GM12878 (cell line): ENCODE measurements at regions not wholly inside any gene's neighbourhood (a gene's known extent, or its start where the extent isn't known, plus 50 kb on each side); places are given as distances from the start of the nearest gene placed in this dataset.

Source experiments
- ATAC-seq: fragments of 200-7000 bp; cut with Tn5 transposase; 3 replicates; pipeline ENCODE4 v1.9.1; 2020; ENCODE audit warnings: mild to moderate bottlenecking, moderate library complexity
- BruUV-seq: library from RNA; stranded (reverse); fragments of 400-500 nt; replicated peaks from 2 replicates; lab custom pipeline; 2021; lab: Mats Ljungman, UMichigan
- CTCF ChIA-PET: fragments of 300-600 bp; sonication (Branson Sonifier 250); formaldehyde crosslinking; extraction: SDS; loops from one replicate; lab custom pipeline; 2021; ENCODE audit warnings: inconsistent platforms; lab: Yijun Ruan, JAX
- POLR2A ChIA-PET: fragments of 350-600 bp; formaldehyde crosslinking; extraction: SDS; loops from one replicate; lab custom pipeline; 2021; ENCODE audit warnings: inconsistent platforms; lab: Charles Lee
- RAD21 ChIA-PET: fragments of 300-600 bp; sonication (Branson Sonifier 250); formaldehyde crosslinking; loops from one replicate; lab custom pipeline; 2023; ENCODE audit warnings: antibody characterized with exemption; ENCODE audit not compliant: unreplicated experiment; lab: Charles Lee
- SMC1A ChIA-PET: fragments of 300-600 bp; sonication (Branson Sonifier 250); formaldehyde crosslinking; loops from one replicate; lab custom pipeline; 2023; ENCODE audit not compliant: unreplicated experiment, uncharacterized antibody; lab: Charles Lee
- DNase-seq: peaks from one replicate; pipeline ENCODE4 v3.0.0-alpha.2; 2011; ENCODE audit warnings: low read depth, low spot score
- FAIRE-seq: peaks from 3 replicates; lab custom pipeline; 2011; peaks lifted over from hg19 to GRCh38; lab: Jason Lieb, UNC
- H2AFZ ChIP-seq: 2 replicates; pipeline ENCODE4 v1.6.0; 2011; ENCODE audit warnings: low read depth, low read length, control low read depth; ENCODE audit not compliant: control insufficient read depth
- H3K27ac ChIP-seq: 2 replicates; pipeline ENCODE4 v1.5.1; 2011; ENCODE audit warnings: control low read depth; ENCODE audit not compliant: control insufficient read depth, insufficient read depth
- H3K27me3 ChIP-seq, 2 experiments: replicated peaks in 1 of 2; 2 replicates each; pipeline versions ENCODE4 v1.6.0 to v1.6.1; 2011; ENCODE audit warnings: low read length in 1 of 2; ENCODE audit not compliant: control insufficient read depth in 2 of 2, insufficient read depth in 2 of 2
- H3K36me3 ChIP-seq, 2 experiments: 2 replicates each; pipeline ENCODE4 v1.5.1; 2011; ENCODE audit warnings: low read length in 1 of 2; ENCODE audit not compliant: control insufficient read depth in 2 of 2, insufficient read depth in 2 of 2
- H3K4me1 ChIP-seq: 2 replicates; pipeline ENCODE4 v1.6.1; 2011; ENCODE audit warnings: mild to moderate bottlenecking, low read length, moderate library complexity, mixed read lengths; ENCODE audit not compliant: control insufficient read depth, insufficient read depth
- H3K4me2 ChIP-seq: 2 replicates; pipeline ENCODE4 v1.6.0; 2011; ENCODE audit warnings: control low read depth; ENCODE audit not compliant: control insufficient read depth, insufficient read depth
- H3K4me3 ChIP-seq: fragments of 200-600 bp; sonication (generic); 2 replicates; pipeline ENCODE4 v1.5.1; 2016
- H3K79me2 ChIP-seq: 2 replicates; pipeline ENCODE4 v1.6.0; 2011; ENCODE audit warnings: low read length; ENCODE audit not compliant: control insufficient read depth, insufficient read depth
- H3K9ac ChIP-seq: 2 replicates; pipeline ENCODE4 v1.8.0; 2011; ENCODE audit warnings: low read length, control low read depth, mixed read lengths; ENCODE audit not compliant: control insufficient read depth, insufficient read depth
- H3K9me3 ChIP-seq: replicated peaks from 3 replicates; pipeline ENCODE4 v1.5.1; 2011; ENCODE audit warnings: mild to moderate bottlenecking, low read length; ENCODE audit not compliant: control insufficient read depth, insufficient read depth
- H4K20me1 ChIP-seq: 2 replicates; pipeline ENCODE4 v1.6.0; 2011; ENCODE audit not compliant: control insufficient read depth, insufficient read depth
- BACH1 ChIP-seq: fragments of 450-650 bp; IDR thresholded peaks from 2 replicates; pipeline ENCODE4 v1.6.1; 2017; ENCODE audit warnings: mild to moderate bottlenecking, borderline replicate concordance
- EP300 ChIP-seq, 2 experiments: fragments of 150-350 bp in 1 of 2; IDR thresholded peaks; 2 replicates each; pipeline ENCODE4 v1.6.1; 2011 to 2012; ENCODE audit warnings: low read depth in 2 of 2, low read length in 2 of 2, borderline replicate concordance in 1 of 2, improper control_type of control experiment in 1 of 2, inconsistent platforms in 1 of 2; ENCODE audit not compliant: control insufficient read depth in 1 of 2
- IRF4 ChIP-seq: IDR thresholded peaks from 2 replicates; pipeline ENCODE4 v1.6.1; 2011; ENCODE audit warnings: low read depth, low read length
- KLF5 ChIP-seq: fragments of 450-650 bp; IDR thresholded peaks from 2 replicates; pipeline ENCODE4 v1.6.1; 2014; ENCODE audit warnings: mild to moderate bottlenecking; ENCODE audit not compliant: partially characterized antibody
- MTA2 ChIP-seq: fragments of 450-650 bp; IDR thresholded peaks from 2 replicates; pipeline ENCODE4 v1.6.1; 2016; ENCODE audit warnings: low read depth, mild to moderate bottlenecking, moderate library complexity
- NFIC ChIP-seq: IDR thresholded peaks from 2 replicates; pipeline ENCODE4 v1.6.1; 2012; ENCODE audit warnings: low read depth, mild to moderate bottlenecking, inconsistent platforms, low read length, moderate library complexity
- NFYA ChIP-seq: IDR thresholded peaks from 2 replicates; pipeline ENCODE4 v1.6.1; 2011; ENCODE audit warnings: low read depth, mild to moderate bottlenecking, low read length, improper control_type of control experiment, borderline replicate concordance
- RAD21 ChIP-seq: IDR thresholded peaks from 2 replicates; pipeline ENCODE4 v1.6.1; 2011; ENCODE audit warnings: mild to moderate bottlenecking, low read depth, low read length, moderate library complexity; ENCODE audit not compliant: insufficient read depth
- RUNX3 ChIP-seq: IDR thresholded peaks from 2 replicates; pipeline ENCODE4 v1.6.1; 2012; ENCODE audit warnings: low read length, inconsistent platforms
- TBL1XR1 ChIP-seq: IDR thresholded peaks from 2 replicates; pipeline ENCODE4 v1.6.1; 2012; ENCODE audit warnings: low read depth, low read length, improper control_type of control experiment
- YBX1 ChIP-seq: fragments of 450-650 bp; IDR thresholded peaks from 2 replicates; pipeline ENCODE4 v1.6.1; 2016; ENCODE audit warnings: antibody characterized with exemption
- WGBS: methylation state at CpG from one replicate; pipeline ENCODE4 v1.1.6; 2016; ENCODE audit warnings: low lambda C conversion rate; ENCODE audit not compliant: insufficient replicate concordance, insufficient coverage; ENCODE audit errors: missing lambda C conversion rate; 5-methylcytosine and 5-hydroxymethylcytosine counted together
- in situ Hi-C: fragments of 300-500 bp; cut with MboI; formaldehyde crosslinking; loops from 9 replicates; pipeline ENCODE4 v1.14.3; 2018; ENCODE audit warnings: mixed read lengths
- intact Hi-C: fragments of 100-400 bp; cut with micrococcal nuclease; formaldehyde crosslinking; loops from one replicate; pipeline ENCODE4 v1.14.2; 2022; ENCODE audit not compliant: unreplicated experiment
- TF ChIP-seq, protein P1 (sequence below): fragments of 450-650 bp; IDR thresholded peaks from 2 replicates; pipeline ENCODE4 v1.6.1; 2017; ENCODE audit warnings: borderline replicate concordance
- TF ChIP-seq, protein P2 (sequence below): IDR thresholded peaks from 2 replicates; pipeline ENCODE4 v1.6.1; 2012; ENCODE audit warnings: mild to moderate bottlenecking, low read depth, low read length

DNA sequence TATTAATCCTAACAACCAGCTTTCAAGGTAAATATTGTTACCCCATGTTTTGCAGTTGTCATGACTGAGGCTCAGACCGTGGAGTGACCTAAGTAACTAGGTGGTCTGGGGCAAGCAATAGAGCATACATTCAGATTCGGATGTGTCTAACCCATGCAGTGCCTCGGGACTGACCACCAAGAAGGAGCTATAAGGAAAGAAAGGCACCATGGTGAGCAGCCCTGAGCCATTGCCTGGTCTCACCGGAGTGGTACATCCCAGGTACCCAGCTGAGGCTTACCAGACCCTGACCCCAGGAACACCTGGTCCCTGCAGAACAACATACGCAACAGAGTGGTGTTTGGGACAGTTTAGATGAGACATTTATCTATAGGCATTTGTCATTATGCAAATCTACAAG is 175.5 kb upstream of the ZMIZ1 start:
- H3K9ac ChIP-seq = no peak overlapping the region
- peaks cover 0 to 6% of the 10 kb centered on the region in 2 experiments; a peak in 3 of 4 replicates for H3K27me3 ChIP-seq
- no peaks in the 10 kb centered on the region for H3K79me2 ChIP-seq
- ATAC-seq (no peak), DNase-seq (no peak), FAIRE-seq (no peak)
- H3K4me1 ChIP-seq = no peaks in the 10 kb centered on the region
- CTCF ChIA-PET = no interaction called here
- H3K9me3 ChIP-seq = no peaks in the 10 kb centered on the region; the same call in 2 of the 3 replicates
- SMC1A ChIA-PET = interaction anchor here (0.6 kb wide), 1 partner anchor 69 kb away, joined by 3 read pairs; no protein-coding TSS in a partner anchor
- H3K4me2 ChIP-seq = no peak overlapping the region
- H3K36me3 ChIP-seq = no peaks in the 10 kb centered on the region
- RAD21 ChIA-PET = no interaction called here
- no peak overlapping the region for H3K27ac ChIP-seq
- intact Hi-C loops (no loop called here), in situ Hi-C loops (no loop called here)
- no peak overlapping the region for H2AFZ ChIP-seq
- POLR2A ChIA-PET = no interaction called here
- no TSS peak for BruUV-seq
- 17% methylated on average over 5 of the region's 5 CpGs for WGBS
- no peaks in the 10 kb centered on the region for H4K20me1 ChIP-seq
- no peak overlapping the region for H3K4me3 ChIP-seq
- TF ChIP-seq RAD21 = no peak

DNA sequence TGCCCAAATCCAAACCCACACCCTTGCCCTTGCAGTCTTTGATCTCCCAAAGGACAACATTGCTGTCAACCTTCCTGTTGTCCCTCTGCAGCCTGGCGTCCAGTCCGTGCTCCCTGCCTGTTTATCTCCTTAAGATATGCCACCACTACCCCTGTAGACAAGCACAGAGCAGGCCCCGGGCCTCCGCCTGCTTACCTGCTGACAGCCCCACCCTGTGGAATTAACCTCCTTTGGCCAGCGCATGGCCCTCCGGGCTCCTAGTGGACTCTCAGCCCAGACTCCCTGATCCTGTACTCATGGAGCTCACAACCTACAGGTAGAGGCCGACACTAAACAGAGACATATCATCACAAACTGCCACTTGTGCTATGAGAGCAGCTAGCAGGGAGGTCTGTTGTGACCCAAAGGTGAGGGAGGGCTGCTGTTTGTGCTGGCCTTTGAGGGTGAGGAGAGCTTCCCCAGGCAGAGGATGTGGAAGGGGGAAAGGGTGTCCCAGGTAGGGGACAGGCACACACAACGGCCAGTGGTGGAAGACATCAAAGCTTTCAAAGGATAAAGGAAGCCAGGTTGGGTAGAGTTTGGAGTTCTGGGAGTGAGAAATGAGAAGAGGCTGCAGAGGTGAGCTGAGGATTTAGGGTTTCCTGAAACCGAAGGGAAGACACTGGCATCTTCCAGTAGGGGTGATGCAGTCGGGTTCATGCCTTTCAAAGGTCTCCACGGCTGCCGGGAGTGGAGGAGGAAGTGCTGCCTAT is 174.5 kb upstream of the ZMIZ1 start:
- H3K4me3 ChIP-seq = no peak overlapping the region
- no peaks in the 10 kb centered on the region; the same call in 2 of the 3 replicates for H3K9me3 ChIP-seq
- H3K9ac ChIP-seq = no peak overlapping the region
- H3K27me3 ChIP-seq = peaks cover 0 to 6% of the 10 kb centered on the region in 2 experiments; a peak in 3 of 4 replicates
- in situ Hi-C loops = no loop called here
- H3K27ac ChIP-seq = no peak overlapping the region
- SMC1A ChIA-PET = no interaction called here
- no peak overlapping the region for H2AFZ ChIP-seq
- CTCF ChIA-PET = no interaction called here
- no peaks in the 10 kb centered on the region for H3K79me2 ChIP-seq
- RAD21 ChIA-PET = no interaction called here
- H4K20me1 ChIP-seq = no peaks in the 10 kb centered on the region
- intact Hi-C loops = no loop called here
- 25% methylated on average over 12 of the region's 12 CpGs for WGBS
- H3K4me2 ChIP-seq = no peak overlapping the region
- ATAC-seq = no peak
- no TSS peak for BruUV-seq
- no peaks in the 10 kb centered on the region for H3K4me1 ChIP-seq
- POLR2A ChIA-PET = no interaction called here
- H3K36me3 ChIP-seq = no peaks in the 10 kb centered on the region
- FAIRE-seq = no peak
- DNase-seq = no peak
- no peak for TF ChIP-seq YBX1
- TF ChIP-seq BACH1 = no peak
- no peak for TF ChIP-seq MTA2
- TF ChIP-seq EP300 (IDR thresholded peaks at IDR 0.05; ENCODE audit: borderline replicate concordance in 1 of 2, control insufficient read depth in 1 of 2, low read depth in 2 of 2, low read length in 2 of 2) = no peak
- TF ChIP-seq IRF4 = no peak
- TF ChIP-seq, protein P1, sequence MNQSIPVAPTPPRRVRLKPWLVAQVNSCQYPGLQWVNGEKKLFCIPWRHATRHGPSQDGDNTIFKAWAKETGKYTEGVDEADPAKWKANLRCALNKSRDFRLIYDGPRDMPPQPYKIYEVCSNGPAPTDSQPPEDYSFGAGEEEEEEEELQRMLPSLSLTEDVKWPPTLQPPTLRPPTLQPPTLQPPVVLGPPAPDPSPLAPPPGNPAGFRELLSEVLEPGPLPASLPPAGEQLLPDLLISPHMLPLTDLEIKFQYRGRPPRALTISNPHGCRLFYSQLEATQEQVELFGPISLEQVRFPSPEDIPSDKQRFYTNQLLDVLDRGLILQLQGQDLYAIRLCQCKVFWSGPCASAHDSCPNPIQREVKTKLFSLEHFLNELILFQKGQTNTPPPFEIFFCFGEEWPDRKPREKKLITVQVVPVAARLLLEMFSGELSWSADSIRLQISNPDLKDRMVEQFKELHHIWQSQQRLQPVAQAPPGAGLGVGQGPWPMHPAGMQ = no peak
- TF ChIP-seq RUNX3 = no peak
- no peak for TF ChIP-seq NFYA
- TF ChIP-seq NFIC = no peak
- no peak for TF ChIP-seq TBL1XR1
- TF ChIP-seq, protein P2, sequence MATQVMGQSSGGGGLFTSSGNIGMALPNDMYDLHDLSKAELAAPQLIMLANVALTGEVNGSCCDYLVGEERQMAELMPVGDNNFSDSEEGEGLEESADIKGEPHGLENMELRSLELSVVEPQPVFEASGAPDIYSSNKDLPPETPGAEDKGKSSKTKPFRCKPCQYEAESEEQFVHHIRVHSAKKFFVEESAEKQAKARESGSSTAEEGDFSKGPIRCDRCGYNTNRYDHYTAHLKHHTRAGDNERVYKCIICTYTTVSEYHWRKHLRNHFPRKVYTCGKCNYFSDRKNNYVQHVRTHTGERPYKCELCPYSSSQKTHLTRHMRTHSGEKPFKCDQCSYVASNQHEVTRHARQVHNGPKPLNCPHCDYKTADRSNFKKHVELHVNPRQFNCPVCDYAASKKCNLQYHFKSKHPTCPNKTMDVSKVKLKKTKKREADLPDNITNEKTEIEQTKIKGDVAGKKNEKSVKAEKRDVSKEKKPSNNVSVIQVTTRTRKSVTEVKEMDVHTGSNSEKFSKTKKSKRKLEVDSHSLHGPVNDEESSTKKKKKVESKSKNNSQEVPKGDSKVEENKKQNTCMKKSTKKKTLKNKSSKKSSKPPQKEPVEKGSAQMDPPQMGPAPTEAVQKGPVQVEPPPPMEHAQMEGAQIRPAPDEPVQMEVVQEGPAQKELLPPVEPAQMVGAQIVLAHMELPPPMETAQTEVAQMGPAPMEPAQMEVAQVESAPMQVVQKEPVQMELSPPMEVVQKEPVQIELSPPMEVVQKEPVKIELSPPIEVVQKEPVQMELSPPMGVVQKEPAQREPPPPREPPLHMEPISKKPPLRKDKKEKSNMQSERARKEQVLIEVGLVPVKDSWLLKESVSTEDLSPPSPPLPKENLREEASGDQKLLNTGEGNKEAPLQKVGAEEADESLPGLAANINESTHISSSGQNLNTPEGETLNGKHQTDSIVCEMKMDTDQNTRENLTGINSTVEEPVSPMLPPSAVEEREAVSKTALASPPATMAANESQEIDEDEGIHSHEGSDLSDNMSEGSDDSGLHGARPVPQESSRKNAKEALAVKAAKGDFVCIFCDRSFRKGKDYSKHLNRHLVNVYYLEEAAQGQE = no peak
- TF ChIP-seq KLF5 = no peak
